ENCODE measurements at regions not wholly inside any gene's neighbourhood (a gene's known extent, or its start where the extent isn't known, plus 50 kb on each side); places are given as distances from the start of the nearest gene placed in this dataset.

DNA sequence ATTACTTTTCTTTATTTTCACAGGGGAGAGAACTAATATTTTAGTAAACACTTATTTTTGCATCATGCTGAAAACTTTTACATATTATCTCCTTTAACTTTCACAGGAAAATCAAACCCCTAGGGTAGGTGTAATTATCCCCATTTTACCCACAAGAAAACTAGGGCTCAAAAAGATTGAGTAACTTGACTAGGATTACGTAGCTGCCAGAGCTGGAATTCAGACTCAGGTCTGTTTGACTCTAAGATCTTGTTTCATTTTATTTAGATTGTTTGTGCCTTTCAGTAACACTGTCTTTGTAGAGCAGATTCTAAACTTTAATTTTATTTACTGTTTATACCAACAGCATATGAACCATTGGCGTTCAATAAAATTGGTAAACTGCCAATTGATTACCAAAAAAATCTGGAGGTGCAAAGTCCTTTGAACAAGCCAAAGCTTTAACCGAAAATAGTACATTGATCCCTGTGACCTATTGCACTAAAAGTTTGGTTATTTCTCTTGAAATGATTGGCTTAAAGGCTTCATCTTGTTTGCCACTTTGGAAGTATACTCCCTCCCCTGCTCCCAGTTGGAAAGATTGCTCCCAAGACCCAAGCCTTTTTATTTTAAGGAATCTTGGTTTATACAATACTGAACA lies 71.0 kb upstream of the WDR26 start:
- DNase-seq (ENCODE audit: low read depth) = no peak

DNA sequence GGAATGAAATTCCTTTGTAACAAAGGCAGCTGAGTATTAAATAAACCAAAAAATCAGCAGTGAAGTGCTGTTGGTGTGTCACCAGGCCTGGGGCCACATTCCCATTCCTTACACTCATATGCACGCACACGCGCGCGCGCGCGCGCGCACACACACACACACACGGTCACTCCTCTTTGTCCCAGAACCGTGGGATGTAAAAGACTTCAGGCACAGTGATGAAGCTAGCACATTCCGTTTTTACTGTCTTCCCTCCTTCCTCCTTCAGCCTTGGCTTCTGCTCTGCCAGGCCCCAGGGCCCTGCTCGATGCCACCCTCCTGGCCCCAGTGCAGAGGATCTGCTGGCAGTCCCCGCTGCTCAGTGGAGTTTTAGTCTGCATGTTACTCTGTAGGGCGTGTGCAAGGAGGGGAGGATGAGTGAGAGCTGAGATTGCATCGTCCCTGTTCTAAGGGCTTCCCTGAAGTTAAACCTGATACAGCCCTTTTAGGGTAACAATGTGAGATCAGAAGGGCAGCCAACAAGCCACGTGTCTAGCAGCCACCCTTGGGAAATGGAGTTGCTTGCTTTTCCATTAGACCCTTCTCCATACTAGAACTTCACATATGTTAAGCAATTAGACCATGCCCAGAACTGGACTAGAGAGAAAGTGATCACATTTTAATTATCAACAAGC lies 71.7 kb upstream of the WDR26 start:
- DNase-seq (ENCODE audit: low read depth) = no peak

- DNase-seq (ENCODE audit: low read depth) = no peak
Measured at GRCh38 chr1:224507771-224508523, 73.3 kb upstream of the WDR26 start.

- no peak for DNase-seq (ENCODE audit: low read depth)
Measured at GRCh38 chr1:224509907-224510306, 75.3 kb upstream of the WDR26 start.

DNA sequence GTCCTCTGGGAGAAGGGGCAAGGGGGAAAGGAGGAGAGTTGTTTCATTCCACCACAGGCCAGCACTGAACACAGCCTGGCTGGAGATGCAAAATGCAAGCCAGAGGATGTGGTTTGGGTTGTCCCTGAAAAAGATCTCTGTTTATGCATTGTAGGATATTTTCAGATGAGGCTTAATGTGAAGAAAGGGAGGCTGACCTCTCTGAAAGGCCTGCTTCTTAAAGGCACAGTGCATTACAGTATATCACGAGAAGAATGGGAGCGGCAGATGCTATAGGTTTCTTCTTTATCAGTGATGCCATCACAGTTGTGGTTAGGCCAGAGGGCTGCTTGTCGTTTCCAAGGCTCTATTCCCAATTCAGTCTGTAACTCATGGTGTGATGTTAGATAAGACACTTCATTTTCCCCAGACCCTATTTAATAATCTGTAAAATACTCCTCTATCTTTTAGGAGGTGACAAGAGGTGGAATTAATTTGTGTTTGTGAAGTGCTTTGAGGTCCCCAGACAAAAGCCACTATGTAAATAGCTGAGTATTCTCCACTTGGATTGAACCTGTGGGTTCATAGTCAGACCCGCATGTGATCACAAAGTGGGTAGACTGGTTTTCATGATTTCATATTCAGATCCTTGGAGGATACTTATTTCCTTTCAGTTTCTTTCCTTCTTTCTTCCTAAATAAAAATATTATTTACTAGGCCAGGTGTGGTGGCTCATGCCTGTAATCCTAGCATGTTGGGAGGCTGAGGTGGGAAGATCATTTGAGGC lies 76.5 kb upstream of the WDR26 start:
- no peak for DNase-seq (ENCODE audit: low read depth)

GRCh38 chr1:224512600-224513151 lies 78.1 kb upstream of the WDR26 start:
- no peak for DNase-seq (ENCODE audit: low read depth)

DNA sequence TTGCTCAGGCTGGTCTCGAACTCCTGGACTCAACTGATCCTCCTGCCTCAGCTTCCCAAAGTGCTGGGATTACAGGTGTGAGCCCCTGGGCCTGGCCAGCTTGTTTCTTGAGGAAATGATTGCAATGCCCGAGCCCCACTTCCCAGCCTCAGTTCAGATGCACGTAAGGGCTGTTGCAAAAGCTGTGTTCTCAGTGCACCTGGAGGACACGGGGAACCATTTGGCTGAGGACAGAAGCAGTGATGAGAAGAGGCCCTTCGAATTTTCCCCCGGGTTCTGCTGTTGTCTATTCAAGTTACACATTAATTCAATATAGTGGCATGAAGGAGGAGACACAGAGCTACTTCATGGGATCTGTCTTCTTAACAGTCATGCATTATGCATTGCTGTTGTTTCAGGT lies 78.8 kb upstream of the WDR26 start:
- no peak for DNase-seq (ENCODE audit: low read depth)

GRCh38 chr1:224513787-224514209 lies 79.2 kb upstream of the WDR26 start:
- DNase-seq (ENCODE audit: low read depth) = peak; percentile 88

- DNase-seq (ENCODE audit: low read depth) = no peak
Measured at GRCh38 chr1:224517171-224517570, 82.6 kb upstream of the WDR26 start.

DNA sequence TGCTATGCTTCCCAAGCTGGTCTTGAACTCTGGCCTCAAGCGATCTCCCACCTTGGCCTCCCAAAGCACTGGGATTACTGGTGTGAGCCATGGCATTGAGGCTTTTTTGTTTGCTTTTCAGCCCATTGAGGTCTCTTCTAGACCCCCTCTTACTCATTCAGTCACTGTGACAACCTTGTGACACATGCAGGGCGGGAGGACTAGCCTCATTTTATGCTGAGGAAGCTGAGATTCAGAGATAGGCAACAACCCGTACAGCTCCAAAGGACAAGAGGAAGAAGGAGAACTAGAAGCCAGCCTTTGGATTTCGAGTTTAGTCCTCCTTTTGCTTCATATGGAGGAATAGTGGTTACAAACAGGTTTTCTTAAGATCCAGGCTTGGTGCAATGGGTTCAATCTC lies 83.9 kb upstream of the WDR26 start:
- no peak for DNase-seq (ENCODE audit: low read depth)

DNA sequence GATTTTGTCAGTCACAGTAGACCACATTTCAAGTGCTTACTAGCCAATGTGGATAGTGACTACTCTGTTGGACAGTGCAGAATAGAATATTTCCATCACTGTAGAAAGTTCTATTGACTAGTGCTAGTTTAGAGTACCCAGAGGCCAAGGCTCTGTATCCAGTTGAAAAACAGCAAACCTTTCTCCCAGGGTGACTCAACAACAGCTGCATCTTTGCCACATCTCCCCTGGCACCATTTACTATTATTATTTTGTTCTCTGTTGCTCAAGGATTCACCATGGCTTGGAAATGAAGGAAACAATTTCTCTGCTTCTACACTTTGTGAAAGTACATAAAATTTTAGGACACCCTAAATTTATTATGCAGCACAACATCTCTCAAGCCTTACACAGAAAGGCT lies 85.3 kb upstream of the WDR26 start:
- no peak for DNase-seq (ENCODE audit: low read depth)

DNA sequence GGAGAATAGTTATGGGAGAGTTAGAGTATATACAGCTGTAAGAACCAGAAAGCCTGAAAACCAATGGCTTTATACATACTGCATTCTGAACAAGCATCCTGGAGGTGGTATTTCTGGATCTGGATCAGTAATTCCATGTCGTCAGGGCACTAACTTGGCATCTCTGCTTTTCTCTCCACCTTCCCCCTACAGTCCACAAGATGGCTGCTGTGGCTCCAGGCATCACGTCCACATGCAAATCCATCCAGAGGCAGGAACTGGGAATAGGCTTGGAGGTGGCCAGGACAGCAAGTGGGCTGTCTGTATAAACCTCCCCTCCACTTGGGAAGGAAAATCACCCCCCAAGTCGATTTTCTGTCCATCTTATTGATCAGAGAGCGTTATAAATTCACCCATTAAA lies 86.2 kb upstream of the WDR26 start:
- DNase-seq (ENCODE audit: low read depth) = no peak

DNA sequence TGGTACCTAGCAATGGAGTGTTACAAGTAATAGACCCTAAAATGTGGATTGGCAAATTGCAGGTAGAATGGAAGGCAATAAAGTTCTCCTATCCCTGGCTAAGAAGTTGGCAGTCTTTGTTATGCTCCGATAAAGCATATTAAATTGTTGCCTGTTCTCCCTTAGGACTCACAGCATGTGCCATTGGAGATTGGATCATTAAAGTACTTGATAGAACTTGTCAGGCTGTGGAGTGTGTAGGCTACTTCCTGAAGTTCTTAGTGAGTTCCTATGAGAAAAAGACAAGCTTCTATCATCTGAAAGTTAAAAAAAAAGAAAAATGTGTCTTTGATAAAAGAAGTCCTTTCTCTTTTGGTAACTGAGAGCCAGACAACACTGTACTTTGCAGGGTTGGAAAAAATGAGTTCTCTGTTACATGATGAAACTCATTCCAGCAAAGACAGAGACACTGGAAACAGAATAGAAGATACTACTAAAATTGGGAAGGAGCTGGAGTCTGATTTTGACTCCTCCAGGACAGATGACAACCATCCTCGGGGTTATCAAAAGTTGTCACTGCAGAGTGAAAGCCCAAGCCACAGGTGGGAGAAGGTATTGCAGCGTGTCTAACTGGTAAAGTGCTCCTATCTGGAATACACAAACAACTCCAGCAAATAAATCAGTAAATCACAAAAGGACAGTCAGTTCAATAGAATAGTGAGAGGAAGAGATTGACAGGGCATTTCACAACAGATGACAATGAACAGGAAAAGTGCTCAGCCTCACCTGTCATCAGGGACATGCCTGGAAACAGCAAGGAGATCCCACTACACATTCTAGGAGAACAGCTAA lies 87.5 kb upstream of the WDR26 start:
- DNase-seq (ENCODE audit: low read depth) = no peak

- no peak for DNase-seq (ENCODE audit: low read depth)
Measured at GRCh38 chr1:224523676-224524075, 89.1 kb upstream of the WDR26 start.

DNA sequence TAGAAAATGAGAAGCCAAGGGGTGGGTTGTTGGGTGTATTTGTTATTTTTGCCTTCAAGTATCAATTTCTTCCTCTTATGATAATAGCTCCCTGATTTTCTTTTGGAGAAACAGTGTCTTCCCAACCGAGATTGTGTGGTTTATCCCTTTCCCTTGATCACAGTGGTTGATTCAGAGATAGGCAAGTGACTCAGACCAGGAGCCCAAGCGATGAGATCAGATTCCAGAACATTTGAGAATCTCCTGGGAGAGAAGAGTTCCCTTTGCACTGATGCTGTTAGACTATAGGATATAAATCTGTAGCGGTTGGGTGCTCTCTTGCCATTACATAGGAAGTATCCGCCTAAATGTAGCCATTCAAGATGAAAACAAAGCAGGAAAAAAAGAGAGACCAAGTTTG lies 90.1 kb upstream of the WDR26 start:
- DNase-seq (ENCODE audit: low read depth) = no peak

- no peak for DNase-seq (ENCODE audit: low read depth)
Measured at GRCh38 chr1:224525411-224526040, 90.6 kb upstream of the CNIH3 start.

GRCh38 chr1:224526771-224527170 lies 89.3 kb upstream of the CNIH3 start:
- DNase-seq (ENCODE audit: low read depth) = no peak

- no peak for DNase-seq (ENCODE audit: low read depth)
Measured at GRCh38 chr1:224528900-224529299, 87.2 kb upstream of the CNIH3 start.

- DNase-seq (ENCODE audit: low read depth) = no peak
Measured at GRCh38 chr1:224529844-224530243, 86.3 kb upstream of the CNIH3 start.

- no peak for DNase-seq (ENCODE audit: low read depth)
Measured at GRCh38 chr1:224533517-224533916, 82.6 kb upstream of the CNIH3 start.

GRCh38 chr1:224534731-224535130 lies 81.4 kb upstream of the CNIH3 start:
- no peak for DNase-seq (ENCODE audit: low read depth)

Measured in activated T-cell treated with anti-CD3 and anti-CD28 coated beads for 1 hour (primary cell).